ENCODE measurements at regions not wholly inside any gene's neighbourhood (a gene's known extent, or its start where the extent isn't known, plus 50 kb on each side); places are given as distances from the start of the nearest gene placed in this dataset.

DNA sequence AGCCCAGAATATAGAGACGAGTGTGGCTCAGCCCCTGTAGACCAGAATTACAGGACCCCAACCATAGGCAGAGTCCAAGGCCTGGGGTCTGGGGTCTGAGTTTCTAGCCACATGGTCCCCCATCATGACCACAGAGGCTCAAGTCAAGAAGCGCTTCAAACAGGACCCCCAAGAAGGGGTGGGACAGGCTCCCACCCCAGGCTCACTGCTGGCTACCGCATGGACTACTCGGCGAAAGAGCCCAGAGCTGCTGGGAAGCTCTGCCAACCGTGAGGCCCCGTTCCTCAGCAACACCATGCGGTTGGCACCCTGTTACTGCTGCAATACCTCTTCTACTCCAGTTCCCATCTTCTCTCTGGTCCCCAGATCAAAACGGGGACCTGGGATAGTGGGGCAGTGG is 254.8 kb downstream of the TEX29 start:
- TF ChIP-seq EP300 (IDR thresholded peaks at IDR 0.05): no peak
- TF ChIP-seq, protein P1, sequence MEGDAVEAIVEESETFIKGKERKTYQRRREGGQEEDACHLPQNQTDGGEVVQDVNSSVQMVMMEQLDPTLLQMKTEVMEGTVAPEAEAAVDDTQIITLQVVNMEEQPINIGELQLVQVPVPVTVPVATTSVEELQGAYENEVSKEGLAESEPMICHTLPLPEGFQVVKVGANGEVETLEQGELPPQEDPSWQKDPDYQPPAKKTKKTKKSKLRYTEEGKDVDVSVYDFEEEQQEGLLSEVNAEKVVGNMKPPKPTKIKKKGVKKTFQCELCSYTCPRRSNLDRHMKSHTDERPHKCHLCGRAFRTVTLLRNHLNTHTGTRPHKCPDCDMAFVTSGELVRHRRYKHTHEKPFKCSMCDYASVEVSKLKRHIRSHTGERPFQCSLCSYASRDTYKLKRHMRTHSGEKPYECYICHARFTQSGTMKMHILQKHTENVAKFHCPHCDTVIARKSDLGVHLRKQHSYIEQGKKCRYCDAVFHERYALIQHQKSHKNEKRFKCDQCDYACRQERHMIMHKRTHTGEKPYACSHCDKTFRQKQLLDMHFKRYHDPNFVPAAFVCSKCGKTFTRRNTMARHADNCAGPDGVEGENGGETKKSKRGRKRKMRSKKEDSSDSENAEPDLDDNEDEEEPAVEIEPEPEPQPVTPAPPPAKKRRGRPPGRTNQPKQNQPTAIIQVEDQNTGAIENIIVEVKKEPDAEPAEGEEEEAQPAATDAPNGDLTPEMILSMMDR (IDR thresholded peaks at IDR 0.05): no peak
- no peak for TF ChIP-seq POLR2AphosphoS5 (IDR thresholded peaks at IDR 0.05)
- TF ChIP-seq POLR2A (IDR thresholded peaks at IDR 0.05): no peak

Measured in sigmoid colon (tissue), 4 donors.